ENCODE measurements at regions not wholly inside any gene's neighbourhood (a gene's known extent, or its start where the extent isn't known, plus 50 kb on each side); places are given as distances from the start of the nearest gene placed in this dataset.

DNA sequence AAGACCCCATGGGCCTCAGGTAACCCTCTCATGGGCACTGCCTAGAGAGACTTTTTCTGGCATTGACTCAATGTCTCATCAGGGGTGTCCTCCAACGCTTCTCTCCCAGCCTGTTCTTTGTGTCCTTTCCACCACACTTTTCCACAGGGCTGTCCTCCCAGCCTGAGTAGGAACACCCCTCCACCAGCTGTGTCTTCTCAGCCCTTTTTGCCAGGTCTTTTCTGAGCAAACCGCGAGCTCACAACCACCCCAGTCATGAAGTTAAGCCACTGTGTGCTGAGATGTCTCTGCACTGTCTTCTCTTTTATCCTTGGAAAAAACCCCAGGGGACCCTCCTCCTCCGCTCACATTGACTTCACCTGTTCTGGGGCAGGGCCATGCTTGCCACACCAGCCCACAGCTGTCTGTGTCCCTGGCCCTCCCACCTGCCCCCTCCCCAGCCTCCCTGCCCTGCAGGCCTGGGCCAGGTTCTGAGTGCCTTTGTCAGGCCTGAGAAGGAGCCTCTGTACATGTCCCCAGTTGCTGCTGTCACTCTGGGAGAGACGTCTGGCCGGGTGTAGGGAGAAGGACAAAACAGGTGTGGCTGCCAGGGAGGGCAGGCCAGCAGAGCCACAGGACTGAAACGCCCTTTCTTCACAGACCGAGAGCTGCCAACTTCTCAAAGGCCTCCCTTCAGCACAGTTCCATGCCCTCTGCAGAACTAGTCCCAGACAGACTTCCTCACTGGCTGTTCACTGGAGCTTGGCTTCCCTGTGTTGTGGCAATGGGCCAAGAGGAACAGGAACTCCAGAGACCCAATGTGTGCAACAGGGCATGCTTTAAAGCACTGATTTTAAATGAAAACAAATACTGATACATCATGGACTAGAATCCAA lies 50.5 kb upstream of the PNMA1 start:
- TF ChIP-seq, protein P1, sequence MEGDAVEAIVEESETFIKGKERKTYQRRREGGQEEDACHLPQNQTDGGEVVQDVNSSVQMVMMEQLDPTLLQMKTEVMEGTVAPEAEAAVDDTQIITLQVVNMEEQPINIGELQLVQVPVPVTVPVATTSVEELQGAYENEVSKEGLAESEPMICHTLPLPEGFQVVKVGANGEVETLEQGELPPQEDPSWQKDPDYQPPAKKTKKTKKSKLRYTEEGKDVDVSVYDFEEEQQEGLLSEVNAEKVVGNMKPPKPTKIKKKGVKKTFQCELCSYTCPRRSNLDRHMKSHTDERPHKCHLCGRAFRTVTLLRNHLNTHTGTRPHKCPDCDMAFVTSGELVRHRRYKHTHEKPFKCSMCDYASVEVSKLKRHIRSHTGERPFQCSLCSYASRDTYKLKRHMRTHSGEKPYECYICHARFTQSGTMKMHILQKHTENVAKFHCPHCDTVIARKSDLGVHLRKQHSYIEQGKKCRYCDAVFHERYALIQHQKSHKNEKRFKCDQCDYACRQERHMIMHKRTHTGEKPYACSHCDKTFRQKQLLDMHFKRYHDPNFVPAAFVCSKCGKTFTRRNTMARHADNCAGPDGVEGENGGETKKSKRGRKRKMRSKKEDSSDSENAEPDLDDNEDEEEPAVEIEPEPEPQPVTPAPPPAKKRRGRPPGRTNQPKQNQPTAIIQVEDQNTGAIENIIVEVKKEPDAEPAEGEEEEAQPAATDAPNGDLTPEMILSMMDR (IDR thresholded peaks at IDR 0.05; ENCODE audit: insufficient read depth, low read length, poor library complexity, severe bottlenecking) = no peak
- no peak for TF ChIP-seq EZH2phosphoT487 (conservative IDR thresholded peaks at IDR 0.05; ENCODE audit: low read length)
- H3K9ac ChIP-seq (ENCODE audit: low read length) = no peak overlapping the region
- peak overlapping the region; percentile 28; the same call in 1 of the 2 replicates for H3K27ac ChIP-seq (ENCODE audit: low read depth, low read length)
- no peaks in the 10 kb centered on the region for H4K20me1 ChIP-seq (ENCODE audit: low read depth, low read length)
- H3K36me3 ChIP-seq (ENCODE audit: low read length) = no peaks in the 10 kb centered on the region
- no peak overlapping the region for H2AFZ ChIP-seq (ENCODE audit: low read depth, low read length, severe bottlenecking)
- H3K4me3 ChIP-seq (ENCODE audit: insufficient read depth, low read length, poor library complexity, severe bottlenecking) = no peak overlapping the region
- H3F3A ChIP-seq (ENCODE audit: insufficient read depth) = peaks cover 42% of the 10 kb centered on the region
- no peaks in the 10 kb centered on the region for H3K27me3 ChIP-seq (ENCODE audit: low read length)
- no peak overlapping the region for H3K4me2 ChIP-seq (ENCODE audit: low read depth, low read length, poor library complexity, severe bottlenecking)
- no peaks in the 10 kb centered on the region for H3K9me3 ChIP-seq (ENCODE audit: insufficient read depth, low read length)
- no peaks in the 10 kb centered on the region for H3K9me2 ChIP-seq (replicated peaks; ENCODE audit: insufficient read depth, low read length)
- peaks cover 22% of the 10 kb centered on the region for H3K79me2 ChIP-seq (ENCODE audit: insufficient read depth, low read length)

Data from SU-DHL-6 (cell line).